ENCODE measurements at regions not wholly inside any gene's neighbourhood (a gene's known extent, or its start where the extent isn't known, plus 50 kb on each side); places are given as distances from the start of the nearest gene placed in this dataset.
"Not testable (repeated sequence)": the region's sequence is repeated elsewhere in the genome, so short reads cannot be mapped to it uniquely, and the experiment has no call there.

DNA sequence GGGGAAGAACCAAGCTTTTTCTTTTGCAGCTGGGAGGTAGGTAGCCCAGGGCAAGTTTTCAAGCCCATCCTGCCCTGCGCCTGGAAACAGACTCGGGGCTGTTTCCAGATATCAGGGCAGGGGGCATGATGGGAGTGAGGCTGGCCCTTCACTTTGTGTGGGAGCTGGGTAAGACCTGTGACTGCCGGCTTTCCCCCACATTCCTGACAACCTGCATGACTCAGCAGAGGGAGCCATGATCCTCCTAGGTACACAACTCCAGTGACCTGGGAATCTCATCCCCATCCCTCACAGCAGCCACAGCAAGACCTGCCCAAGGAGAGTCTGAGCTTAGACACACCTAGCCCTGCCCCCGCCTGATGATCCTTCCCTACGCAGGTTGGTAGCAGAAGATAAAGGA lies 280.8 kb downstream of the SOX4 start:
- no peak for DNase-seq (ENCODE audit: low read depth, low spot score)
- no peaks in the 10 kb centered on the region for H3K79me2 ChIP-seq (ENCODE audit: control insufficient read depth, insufficient read depth, low read length)
- ChIA-PET CTCF (no interaction called here), POLR2A (no interaction called here)
- intact Hi-C loops (cut with micrococcal nuclease) (no loop called here), dilution Hi-C loops (cut with MboI; ENCODE audit: extremely low pct_ligation_motif_present, low sequenced_read_pairs) (no loop called here)
- FAIRE-seq: no peak
- no peak overlapping the region for H3K4me2 ChIP-seq (ENCODE audit: insufficient read depth, low read length)
- no peaks in the 10 kb centered on the region for H3K27me3 ChIP-seq (ENCODE audit: control insufficient read depth in 2 of 2, insufficient read depth in 2 of 2, low read length in 2 of 2)
- TF ChIP-seq, protein P1, sequence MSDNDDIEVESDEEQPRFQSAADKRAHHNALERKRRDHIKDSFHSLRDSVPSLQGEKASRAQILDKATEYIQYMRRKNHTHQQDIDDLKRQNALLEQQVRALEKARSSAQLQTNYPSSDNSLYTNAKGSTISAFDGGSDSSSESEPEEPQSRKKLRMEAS (IDR thresholded peaks at IDR 0.05; ENCODE audit: insufficient read depth, insufficient read length): no peak
- no peaks in the 10 kb centered on the region for H3K9me3 ChIP-seq (replicated peaks; ENCODE audit: control insufficient read depth, insufficient read depth, low read length)
- no peak overlapping the region for H3K9ac ChIP-seq (replicated peaks; ENCODE audit: extremely low read depth, insufficient read depth, low read length)
- H3K9me1 ChIP-seq (replicated peaks; ENCODE audit: control insufficient read depth, extremely low read depth, insufficient read depth, low read length): no peaks in the 10 kb centered on the region
- no peaks in the 10 kb centered on the region for H4K20me1 ChIP-seq (replicated peaks; ENCODE audit: control insufficient read depth, extremely low read depth, insufficient read depth, low read length)
- no peaks in the 10 kb centered on the region for H3K36me3 ChIP-seq (ENCODE audit: control insufficient read depth in 2 of 2, extremely low read depth in 1 of 2, insufficient read depth in 2 of 2, low read length in 2 of 2)
- no peak overlapping the region for H3K27ac ChIP-seq (ENCODE audit: insufficient read depth, low read depth, low read length)
- no peak overlapping the region for H2AFZ ChIP-seq (ENCODE audit: low read depth, low read length)
- no peak overlapping the region for H3K4me3 ChIP-seq (replicated peaks in 1 of 3; ENCODE audit: insufficient read depth in 1 of 3, low read depth in 1 of 3, low read length in 3 of 3)
- no peaks in the 10 kb centered on the region for H3K4me1 ChIP-seq (ENCODE audit: control insufficient read depth, extremely low read depth, insufficient read depth, low read length)
- no TSS peak for BruUV-seq (replicated peaks)

DNA sequence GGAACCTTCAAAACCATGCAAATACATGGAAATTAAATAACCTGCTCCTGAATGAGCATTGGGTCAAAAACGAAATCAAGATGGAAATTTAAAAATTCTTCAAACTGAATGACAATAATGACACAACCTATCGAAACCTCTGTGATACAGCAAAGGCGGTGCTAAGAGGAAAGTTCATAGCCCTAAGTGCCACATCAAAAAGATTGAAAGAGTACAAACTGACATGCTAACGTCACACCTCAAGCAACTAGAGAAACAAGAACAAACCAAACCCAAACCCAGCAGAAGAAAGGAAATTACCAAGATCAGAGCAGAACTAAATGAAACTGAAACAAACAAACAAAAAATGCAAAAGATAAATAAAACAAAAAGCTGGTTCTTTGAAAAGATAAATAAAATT lies 283.5 kb downstream of the SOX4 start:
- FAIRE-seq; H3K79me2 ChIP-seq (ENCODE audit: control insufficient read depth, insufficient read depth, low read length); CTCF ChIA-PET; H3K9me1 ChIP-seq (replicated peaks; ENCODE audit: control insufficient read depth, extremely low read depth, insufficient read depth, low read length); H3K4me2 ChIP-seq (ENCODE audit: insufficient read depth, low read length); H3K27me3 ChIP-seq (ENCODE audit: control insufficient read depth in 2 of 2, insufficient read depth in 2 of 2, low read length in 2 of 2); DNase-seq (ENCODE audit: low read depth, low spot score); dilution Hi-C loops (cut with MboI; ENCODE audit: extremely low pct_ligation_motif_present, low sequenced_read_pairs); POLR2A ChIA-PET; H4K20me1 ChIP-seq (replicated peaks; ENCODE audit: control insufficient read depth, extremely low read depth, insufficient read depth, low read length); H3K36me3 ChIP-seq (ENCODE audit: control insufficient read depth in 2 of 2, extremely low read depth in 1 of 2, insufficient read depth in 2 of 2, low read length in 2 of 2); H2AFZ ChIP-seq (ENCODE audit: low read depth, low read length); H3K4me3 ChIP-seq (replicated peaks in 1 of 3; ENCODE audit: insufficient read depth in 1 of 3, low read depth in 1 of 3, low read length in 3 of 3); H3K4me1 ChIP-seq (ENCODE audit: control insufficient read depth, extremely low read depth, insufficient read depth, low read length); H3K27ac ChIP-seq (ENCODE audit: insufficient read depth, low read depth, low read length); intact Hi-C loops (cut with micrococcal nuclease); H3K9ac ChIP-seq (replicated peaks; ENCODE audit: extremely low read depth, insufficient read depth, low read length); H3K9me3 ChIP-seq (replicated peaks; ENCODE audit: control insufficient read depth, insufficient read depth, low read length); BruUV-seq (replicated peaks): not testable (repeated sequence)

DNA sequence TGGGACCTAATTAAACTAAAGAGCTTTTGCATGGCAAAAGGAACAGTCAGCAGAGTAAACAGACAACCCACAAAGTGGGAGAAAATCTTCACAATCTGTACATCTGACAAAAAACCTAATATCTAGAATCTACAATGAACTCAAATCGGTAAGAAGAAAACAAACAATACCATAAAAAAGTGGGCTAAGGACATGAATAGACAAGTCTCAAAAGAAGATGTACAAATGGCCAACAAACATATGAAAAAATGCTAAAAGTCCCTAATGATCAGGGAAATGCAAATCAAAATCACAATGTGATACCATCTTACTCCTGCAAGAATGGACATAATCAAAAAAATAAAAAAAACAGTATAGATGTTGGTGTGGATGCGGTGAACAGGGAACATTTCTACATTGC lies 286.7 kb downstream of the SOX4 start:
- dilution Hi-C loops (cut with MboI; ENCODE audit: extremely low pct_ligation_motif_present, low sequenced_read_pairs); POLR2A ChIA-PET: not testable (repeated sequence)

More for the DNA sequence above, 286.7 kb downstream of the SOX4 start:
- BruUV-seq (replicated peaks); intact Hi-C loops (cut with micrococcal nuclease); H3K79me2 ChIP-seq (ENCODE audit: control insufficient read depth, insufficient read depth, low read length); H3K36me3 ChIP-seq (ENCODE audit: control insufficient read depth in 2 of 2, extremely low read depth in 1 of 2, insufficient read depth in 2 of 2, low read length in 2 of 2); H3K9me3 ChIP-seq (replicated peaks; ENCODE audit: control insufficient read depth, insufficient read depth, low read length); H3K9me1 ChIP-seq (replicated peaks; ENCODE audit: control insufficient read depth, extremely low read depth, insufficient read depth, low read length); H3K27me3 ChIP-seq (ENCODE audit: control insufficient read depth in 2 of 2, insufficient read depth in 2 of 2, low read length in 2 of 2); H3K4me3 ChIP-seq (replicated peaks in 1 of 3; ENCODE audit: insufficient read depth in 1 of 3, low read depth in 1 of 3, low read length in 3 of 3); FAIRE-seq; H4K20me1 ChIP-seq (replicated peaks; ENCODE audit: control insufficient read depth, extremely low read depth, insufficient read depth, low read length); H3K4me2 ChIP-seq (ENCODE audit: insufficient read depth, low read length); DNase-seq (ENCODE audit: low read depth, low spot score); H3K27ac ChIP-seq (ENCODE audit: insufficient read depth, low read depth, low read length); H3K9ac ChIP-seq (replicated peaks; ENCODE audit: extremely low read depth, insufficient read depth, low read length); H2AFZ ChIP-seq (ENCODE audit: low read depth, low read length); CTCF ChIA-PET: not testable (repeated sequence)
- H3K4me1 ChIP-seq (ENCODE audit: control insufficient read depth, extremely low read depth, insufficient read depth, low read length): peaks cover 13% of the 10 kb centered on the region

All from endothelial cell of umbilical vein (primary cell).